ENCODE measurements at regions not wholly inside any gene's neighbourhood (a gene's known extent, or its start where the extent isn't known, plus 50 kb on each side); places are given as distances from the start of the nearest gene placed in this dataset.

DNA sequence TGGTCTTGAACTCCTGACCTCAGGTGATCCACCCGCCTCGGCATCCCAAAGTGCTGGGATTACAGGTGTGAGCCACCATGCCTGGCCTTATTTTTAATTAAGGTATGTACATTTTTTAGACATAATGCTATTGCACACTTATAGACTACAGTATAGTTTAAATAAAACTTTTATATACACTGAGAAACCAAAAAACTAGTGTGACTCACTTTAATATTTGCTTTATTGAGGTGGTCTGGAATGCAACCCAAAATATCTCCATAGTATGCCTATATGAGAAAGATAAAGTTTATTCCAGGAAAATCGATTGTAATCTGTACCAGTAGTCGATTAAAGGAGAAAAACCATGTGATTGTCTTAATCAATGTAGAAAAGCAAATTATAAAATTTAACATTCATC is 85.5 kb upstream of the ERRFI1 start:
- WGBS, 2 donors, result 92 to 93% methylated on average over 4 of the region's 4 CpGs
- TF ChIP-seq, protein P1, sequence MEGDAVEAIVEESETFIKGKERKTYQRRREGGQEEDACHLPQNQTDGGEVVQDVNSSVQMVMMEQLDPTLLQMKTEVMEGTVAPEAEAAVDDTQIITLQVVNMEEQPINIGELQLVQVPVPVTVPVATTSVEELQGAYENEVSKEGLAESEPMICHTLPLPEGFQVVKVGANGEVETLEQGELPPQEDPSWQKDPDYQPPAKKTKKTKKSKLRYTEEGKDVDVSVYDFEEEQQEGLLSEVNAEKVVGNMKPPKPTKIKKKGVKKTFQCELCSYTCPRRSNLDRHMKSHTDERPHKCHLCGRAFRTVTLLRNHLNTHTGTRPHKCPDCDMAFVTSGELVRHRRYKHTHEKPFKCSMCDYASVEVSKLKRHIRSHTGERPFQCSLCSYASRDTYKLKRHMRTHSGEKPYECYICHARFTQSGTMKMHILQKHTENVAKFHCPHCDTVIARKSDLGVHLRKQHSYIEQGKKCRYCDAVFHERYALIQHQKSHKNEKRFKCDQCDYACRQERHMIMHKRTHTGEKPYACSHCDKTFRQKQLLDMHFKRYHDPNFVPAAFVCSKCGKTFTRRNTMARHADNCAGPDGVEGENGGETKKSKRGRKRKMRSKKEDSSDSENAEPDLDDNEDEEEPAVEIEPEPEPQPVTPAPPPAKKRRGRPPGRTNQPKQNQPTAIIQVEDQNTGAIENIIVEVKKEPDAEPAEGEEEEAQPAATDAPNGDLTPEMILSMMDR (IDR thresholded peaks at IDR 0.05; ENCODE audit: control extremely low read depth, extremely low read depth), result no peak

DNA sequence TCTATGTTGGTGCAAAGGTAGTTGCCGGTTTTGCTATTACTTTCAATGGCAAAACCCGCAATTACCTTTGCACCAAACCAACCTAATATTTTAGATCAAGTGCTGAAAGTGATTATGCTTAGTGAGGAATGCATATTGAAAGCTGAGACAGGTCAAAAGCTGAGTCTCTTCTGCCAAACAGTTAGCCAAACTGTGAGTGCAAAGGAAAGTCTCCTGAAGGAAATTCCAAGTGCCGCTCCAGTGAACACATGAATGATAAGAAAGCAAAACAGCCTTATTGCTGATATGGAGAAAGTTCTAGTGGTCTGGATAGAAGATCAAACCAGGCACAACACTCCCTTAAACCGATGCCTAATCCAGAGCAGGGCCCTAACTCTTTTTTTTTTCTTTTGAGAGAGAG is 83.1 kb upstream of the ERRFI1 start:
- H3K4me3 ChIP-seq, result no peak overlapping the region
- TF ChIP-seq, protein P1 (IDR thresholded peaks at IDR 0.05; ENCODE audit: control extremely low read depth, extremely low read depth), result no peak
- no peak for ATAC-seq (ENCODE audit: insufficient read depth, low FRiP score)
- H3K27me3 ChIP-seq (ENCODE audit: control insufficient read depth in 3 of 3, insufficient read depth in 3 of 3, low read length in 2 of 3), result no peaks in the 10 kb centered on the region
- 89 to 95% methylated on average over 4 of the region's 4 CpGs for WGBS, 2 donors
- no peak for DNase-seq
- H3K36me3 ChIP-seq (ENCODE audit: control insufficient read depth in 4 of 4, insufficient read depth in 4 of 4, low read length in 4 of 4), result no peaks in the 10 kb centered on the region
- no peaks in the 10 kb centered on the region for H3K4me1 ChIP-seq (ENCODE audit: control insufficient read depth in 5 of 5, insufficient read depth in 5 of 5, low read length in 5 of 5)
- no peaks in the 10 kb centered on the region for H3K9me3 ChIP-seq (ENCODE audit: control insufficient read depth in 4 of 4, insufficient read depth in 3 of 4, low read length in 3 of 4)
- H3K27ac ChIP-seq (ENCODE audit: low read depth in 1 of 2, low read length in 1 of 2), result no peak overlapping the region
- H3K9ac ChIP-seq (ENCODE audit: insufficient read depth in 1 of 2, low read length in 2 of 2), result no peak overlapping the region

More for the DNA sequence above, 85.5 kb upstream of the ERRFI1 start:
- no peaks in the 10 kb centered on the region for H3K27me3 ChIP-seq (ENCODE audit: control insufficient read depth in 3 of 3, insufficient read depth in 3 of 3, low read length in 2 of 3)
- no peaks in the 10 kb centered on the region for H3K36me3 ChIP-seq (ENCODE audit: control insufficient read depth in 4 of 4, insufficient read depth in 4 of 4, low read length in 4 of 4)
- ATAC-seq (ENCODE audit: insufficient read depth, low FRiP score), result no peak
- H3K4me1 ChIP-seq (ENCODE audit: control insufficient read depth in 5 of 5, insufficient read depth in 5 of 5, low read length in 5 of 5), result peaks cover 0 to 5% (median 4%) of the 10 kb centered on the region in 5 donors
- DNase-seq, result no peak
- H3K9me3 ChIP-seq (ENCODE audit: control insufficient read depth in 4 of 4, insufficient read depth in 3 of 4, low read length in 3 of 4), result no peaks in the 10 kb centered on the region
- H3K27ac ChIP-seq (ENCODE audit: low read depth in 1 of 2, low read length in 1 of 2), result no peak overlapping the region
- no peak overlapping the region for H3K4me3 ChIP-seq
- no peak overlapping the region for H3K9ac ChIP-seq (ENCODE audit: insufficient read depth in 1 of 2, low read length in 2 of 2)

DNA sequence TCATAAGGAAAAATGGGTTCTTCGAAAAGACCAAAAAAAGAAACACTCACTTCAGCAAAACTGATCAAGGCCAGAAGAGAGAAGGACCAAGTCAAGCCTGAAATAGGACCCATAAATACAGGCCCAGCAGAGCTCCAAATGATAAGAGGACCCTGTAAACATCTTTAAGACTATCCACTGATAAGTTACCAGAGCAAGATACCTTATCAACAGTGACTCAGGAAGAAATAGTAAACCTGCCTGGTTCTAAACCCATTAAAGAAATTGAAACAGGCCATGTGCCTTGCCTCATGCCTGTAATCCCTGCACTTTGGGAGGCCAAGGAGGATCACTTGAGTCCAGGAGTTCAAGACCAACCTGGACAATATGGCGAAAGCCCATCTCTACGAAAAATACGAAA is 81.8 kb upstream of the ERRFI1 start:
- Histone ChIP-seq H3K27me3 (ENCODE audit: control insufficient read depth in 3 of 3, insufficient read depth in 3 of 3, low read length in 2 of 3) (no peaks in the 10 kb centered on the region), H3K27ac (ENCODE audit: low read depth in 1 of 2, low read length in 1 of 2) (no peak overlapping the region), H3K9me3 (ENCODE audit: control insufficient read depth in 4 of 4, insufficient read depth in 3 of 4, low read length in 3 of 4) (no peaks in the 10 kb centered on the region), H3K9ac (ENCODE audit: insufficient read depth in 1 of 2, low read length in 2 of 2) (no peak overlapping the region), H3K4me3 (no peak overlapping the region), H3K4me1 (ENCODE audit: control insufficient read depth in 5 of 5, insufficient read depth in 5 of 5, low read length in 5 of 5) (no peaks in the 10 kb centered on the region), H3K36me3 (ENCODE audit: control insufficient read depth in 4 of 4, insufficient read depth in 4 of 4, low read length in 4 of 4) (no peaks in the 10 kb centered on the region)
- TF ChIP-seq, protein P1 (IDR thresholded peaks at IDR 0.05; ENCODE audit: control extremely low read depth, extremely low read depth), result no peak
- 97% methylated on average over 4 of the region's 4 CpGs for WGBS, 2 donors
- ATAC-seq (ENCODE audit: insufficient read depth, low FRiP score), result no peak
- DNase-seq, result no peak
